Uterus (tissue), 3 donors: ENCODE measurements at regions not wholly inside any gene's neighbourhood (a gene's known extent, or its start where the extent isn't known, plus 50 kb on each side); places are given as distances from the start of the nearest gene placed in this dataset.

Experiments
- DNase-seq, 2 donors: peaks; one replicate each; pipeline ENCODE4 v3.0.0-alpha.2; 2019 to 2020
- H3K27ac ChIP-seq, 2 donors: fragments of 200-600 bp; sonication (generic); 1 replicate in 1 of 2; 2 replicates in 1 of 2; pipeline ENCODE4 v1.5.1; 2016 to 2018
- H3K27me3 ChIP-seq, 2 donors: fragments of 200-600 bp; sonication (generic); one replicate each; pipeline ENCODE4 v1.5.1; 2018 to 2019; ENCODE audit warnings: control low read depth in 1 of 2
- H3K36me3 ChIP-seq, 2 donors: fragments of 200-600 bp; sonication (generic); one replicate each; pipeline ENCODE4 v1.5.1; 2019; ENCODE audit warnings: control low read depth in 1 of 2
- H3K4me1 ChIP-seq, 2 donors: fragments of 200-600 bp; sonication (generic); one replicate each; pipeline ENCODE4 v1.5.1; 2018 to 2019; ENCODE audit warnings: control low read depth in 1 of 2
- H3K4me3 ChIP-seq, 2 donors: fragments of 200-600 bp; sonication (generic); 1 replicate in 1 of 2; 2 replicates in 1 of 2; pipeline ENCODE4 v1.5.1; 2018 to 2019; ENCODE audit warnings: mild to moderate bottlenecking in 1 of 2
- H3K9me3 ChIP-seq, 2 donors: fragments of 200-600 bp; sonication (generic); one replicate each; pipeline ENCODE4 v1.5.1; 2019; ENCODE audit warnings: control low read depth in 1 of 2
- CTCF ChIP-seq, 4 experiments: fragments of 200-600 bp in 2 of 4; fragments of 450-650 bp in 2 of 4; sonication (generic) in 2 of 4; IDR thresholded peaks; one replicate each; pipeline ENCODE4 v1.5.1; 2016 to 2019; ENCODE audit warnings: antibody characterized with exemption in 4 of 4, mild to moderate bottlenecking in 2 of 4, moderate library complexity in 1 of 4
- POLR2A ChIP-seq, 2 donors: fragments of 450-650 bp; IDR thresholded peaks; one replicate each; pipeline ENCODE4 v1.6.1; 2016; ENCODE audit warnings: antibody characterized with exemption in 2 of 2, mild to moderate bottlenecking in 1 of 2, moderate library complexity in 1 of 2
- intact Hi-C: fragments of 100-400 bp; cut with DNase I; formaldehyde crosslinking; loops from one replicate; pipeline ENCODE4 v1.15.1; 2023; ENCODE audit warnings: low total_unique reads
- donor health status: DM: yes; HTN: yes; CAD: no.

DNA sequence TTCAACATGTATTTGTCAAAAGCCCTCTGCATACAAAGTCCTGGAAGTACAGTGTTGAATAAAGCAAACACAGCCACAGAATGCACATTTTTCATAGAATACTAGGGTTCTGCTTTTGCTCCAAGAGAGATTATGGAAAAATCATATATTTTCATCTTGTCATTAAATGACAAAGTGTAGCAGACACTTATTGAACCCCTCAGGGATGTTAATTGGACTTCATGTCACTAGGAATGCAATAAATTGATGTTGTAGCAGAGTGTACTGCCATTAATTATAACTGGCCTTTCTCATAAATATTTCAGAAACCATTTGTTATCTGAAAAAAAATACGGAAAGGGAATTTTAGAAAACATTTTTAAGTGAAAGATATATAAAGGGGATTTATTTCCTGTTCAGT is 64.5 kb upstream of the TAC1 start:
- Histone ChIP-seq H3K9me3 (no peaks in the 10 kb centered on the region), H3K36me3 (no peaks in the 10 kb centered on the region), H3K4me3 (no peak overlapping the region), H3K27me3 (no peaks in the 10 kb centered on the region), H3K27ac (no peak overlapping the region), H3K4me1 (no peaks in the 10 kb centered on the region)
- no peak for DNase-seq
- TF ChIP-seq POLR2A (IDR thresholded peaks at IDR 0.05) (no peak), CTCF (IDR thresholded peaks at IDR 0.05) (no peak)
- intact Hi-C loops: no loop called here

DNA sequence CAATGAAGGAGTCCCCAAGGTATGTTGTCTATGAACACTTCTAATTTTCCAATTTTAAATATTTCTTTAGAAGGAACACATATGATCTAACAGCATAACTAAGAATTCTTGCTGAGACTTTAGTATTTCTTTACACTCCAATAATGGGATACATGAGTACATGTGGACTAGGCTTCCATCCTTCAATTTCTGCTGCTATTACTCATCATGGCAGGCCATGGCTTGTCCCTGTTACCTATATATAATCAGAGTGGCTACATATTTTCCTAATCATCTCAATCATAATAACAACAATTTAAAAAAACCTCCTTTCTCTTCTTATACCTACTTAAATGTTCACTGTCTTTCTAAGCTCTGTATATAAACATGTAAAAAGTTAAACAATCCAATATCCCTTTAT is 60.3 kb upstream of the TAC1 start:
- TF ChIP-seq CTCF (IDR thresholded peaks at IDR 0.05): no peak
- TF ChIP-seq POLR2A (IDR thresholded peaks at IDR 0.05): no peak
- Histone ChIP-seq H3K27ac (no peak overlapping the region), H3K27me3 (no peaks in the 10 kb centered on the region), H3K4me3 (no peak overlapping the region), H3K9me3 (no peaks in the 10 kb centered on the region), H3K4me1 (no peaks in the 10 kb centered on the region), H3K36me3 (no peaks in the 10 kb centered on the region)
- intact Hi-C loops: no loop called here
- no peak for DNase-seq

DNA sequence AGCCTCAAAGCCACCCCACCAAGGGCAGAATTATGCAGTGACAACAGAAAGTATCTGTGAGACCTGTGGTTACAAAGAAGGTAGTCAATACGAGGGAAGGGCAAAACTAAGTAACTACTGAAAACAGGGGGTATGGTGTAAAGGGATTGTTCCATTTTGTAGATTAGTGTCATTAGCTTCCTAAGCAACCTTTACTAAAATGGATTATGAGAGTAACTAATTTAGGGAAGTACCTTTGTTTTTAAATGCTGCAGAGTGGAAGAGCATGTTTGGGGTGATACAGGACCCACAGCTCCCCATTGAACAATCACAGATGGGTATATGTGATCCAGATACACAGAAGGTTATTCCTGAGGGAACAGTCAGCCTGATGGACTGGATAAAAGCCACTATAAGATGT is 51.3 kb upstream of the TAC1 start:
- no peak for DNase-seq
- no peak overlapping the region for H3K27ac ChIP-seq
- no peaks in the 10 kb centered on the region for H3K36me3 ChIP-seq
- H3K9me3 ChIP-seq: no peaks in the 10 kb centered on the region
- intact Hi-C loops: no loop called here
- no peaks in the 10 kb centered on the region for H3K4me1 ChIP-seq
- TF ChIP-seq POLR2A (IDR thresholded peaks at IDR 0.05) (no peak), CTCF (IDR thresholded peaks at IDR 0.05) (no peak)
- no peak overlapping the region for H3K4me3 ChIP-seq
- no peaks in the 10 kb centered on the region for H3K27me3 ChIP-seq
